HEK293T (cell line): ENCODE measurements at regions not wholly inside any gene's neighbourhood (a gene's known extent, or its start where the extent isn't known, plus 50 kb on each side); places are given as distances from the start of the nearest gene placed in this dataset.
"Not testable (repeated sequence)": the region's sequence is repeated elsewhere in the genome, so short reads cannot be mapped to it uniquely, and the experiment has no call there.

Experiments used
- CTCF ChIA-PET: fragments of 350-600 bp; formaldehyde crosslinking; extraction: SDS; loops from one replicate; lab custom pipeline; 2021; ENCODE audit warnings: antibody characterized with exemption, inconsistent platforms; lab: Yijun Ruan, JAX
- POLR2A ChIA-PET: fragments of 350-600 bp; formaldehyde crosslinking; extraction: SDS; loops from one replicate; lab custom pipeline; 2020; ENCODE audit warnings: antibody characterized with exemption, inconsistent platforms; lab: Yijun Ruan, JAX
- DNase-seq: peaks from one replicate; pipeline ENCODE4 v3.0.0; 2012; ENCODE audit warnings: mixed read lengths; ENCODE audit errors: extremely low spot score
- ARNT ChIP-seq: fragments of 450-650 bp; IDR thresholded peaks from 2 replicates; pipeline ENCODE4 v1.6.1; 2017; ENCODE audit warnings: mild to moderate bottlenecking
- BHLHE40 ChIP-seq: fragments of 450-650 bp; IDR thresholded peaks from 2 replicates; pipeline ENCODE4 v1.6.1; 2016; ENCODE audit warnings: mild to moderate bottlenecking, moderate library complexity, borderline replicate concordance
- CTBP1 ChIP-seq: fragments of 450-650 bp; IDR thresholded peaks from 2 replicates; pipeline ENCODE4 v1.6.1; 2016; ENCODE audit warnings: borderline replicate concordance
- ELF4 ChIP-seq: fragments of 450-650 bp; IDR thresholded peaks from 2 replicates; pipeline ENCODE4 v1.6.1; 2017; ENCODE audit warnings: antibody characterized with exemption
- FOXA1 ChIP-seq: fragments of 450-650 bp; IDR thresholded peaks from 2 replicates; pipeline ENCODE4 v1.6.1; 2016; ENCODE audit warnings: mild to moderate bottlenecking
- FOXK2 ChIP-seq: fragments of 450-650 bp; IDR thresholded peaks from 2 replicates; pipeline ENCODE4 v1.6.1; 2016; ENCODE audit warnings: mild to moderate bottlenecking
- FOXM1 ChIP-seq: fragments of 450-650 bp; IDR thresholded peaks from 2 replicates; pipeline ENCODE4 v1.6.1; 2017; ENCODE audit warnings: mild to moderate bottlenecking, borderline replicate concordance
- HDGF ChIP-seq: fragments of 450-650 bp; IDR thresholded peaks from 2 replicates; pipeline ENCODE4 v1.6.1; 2017; ENCODE audit warnings: antibody characterized with exemption, borderline replicate concordance
- L3MBTL2 ChIP-seq: fragments of 450-650 bp; conservative IDR thresholded peaks from 2 replicates; pipeline ENCODE4 v1.6.1; 2016; ENCODE audit warnings: mild to moderate bottlenecking
- LEF1 ChIP-seq: fragments of 450-650 bp; IDR thresholded peaks from 2 replicates; pipeline ENCODE4 v1.6.1; 2017; ENCODE audit warnings: mild to moderate bottlenecking, borderline replicate concordance
- NFRKB ChIP-seq: fragments of 450-650 bp; IDR thresholded peaks from 2 replicates; pipeline ENCODE4 v1.6.1; 2016; ENCODE audit warnings: mild to moderate bottlenecking, moderate library complexity
- SP1 ChIP-seq: fragments of 450-650 bp; IDR thresholded peaks from 2 replicates; pipeline ENCODE4 v1.6.1; 2017
- SUZ12 ChIP-seq: fragments of 450-650 bp; IDR thresholded peaks from 2 replicates; pipeline ENCODE4 v1.6.1; 2016; ENCODE audit warnings: mild to moderate bottlenecking
- TARDBP ChIP-seq: fragments of 450-650 bp; IDR thresholded peaks from 2 replicates; pipeline ENCODE4 v1.6.1; 2016
- ZNF384 ChIP-seq: fragments of 450-650 bp; IDR thresholded peaks from 2 replicates; pipeline ENCODE4 v1.6.1; 2016
- TF ChIP-seq, protein P1 (sequence below): fragments of 450-650 bp; IDR thresholded peaks from 2 replicates; pipeline ENCODE4 v1.6.1; 2016

DNA sequence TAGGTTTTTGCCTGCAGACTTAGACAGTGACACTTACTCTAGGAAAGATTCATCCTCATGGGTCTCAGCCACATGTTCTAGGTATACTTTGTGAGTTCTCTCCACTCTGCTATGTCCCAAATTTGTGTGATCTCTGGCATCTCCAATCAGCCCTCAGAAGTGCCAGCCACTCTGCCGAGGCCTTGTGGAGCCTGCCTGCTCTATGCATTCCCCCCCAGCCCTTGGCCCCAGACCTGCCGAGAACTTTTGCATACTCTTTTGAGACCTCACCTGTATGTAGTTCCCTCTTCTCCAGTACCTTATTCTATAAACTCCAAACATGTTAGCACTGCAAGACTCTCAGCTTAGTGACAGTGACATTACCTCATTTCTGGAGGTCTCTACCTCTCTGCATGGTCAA, 2170.5 kb upstream of the DEFB115 start:
- ChIA-PET CTCF (no interaction called here), POLR2A (no interaction called here)
- no peak for TF ChIP-seq CTBP1
- no peak for TF ChIP-seq FOXA1
- TF ChIP-seq L3MBTL2, result no peak
- TF ChIP-seq, protein P1, sequence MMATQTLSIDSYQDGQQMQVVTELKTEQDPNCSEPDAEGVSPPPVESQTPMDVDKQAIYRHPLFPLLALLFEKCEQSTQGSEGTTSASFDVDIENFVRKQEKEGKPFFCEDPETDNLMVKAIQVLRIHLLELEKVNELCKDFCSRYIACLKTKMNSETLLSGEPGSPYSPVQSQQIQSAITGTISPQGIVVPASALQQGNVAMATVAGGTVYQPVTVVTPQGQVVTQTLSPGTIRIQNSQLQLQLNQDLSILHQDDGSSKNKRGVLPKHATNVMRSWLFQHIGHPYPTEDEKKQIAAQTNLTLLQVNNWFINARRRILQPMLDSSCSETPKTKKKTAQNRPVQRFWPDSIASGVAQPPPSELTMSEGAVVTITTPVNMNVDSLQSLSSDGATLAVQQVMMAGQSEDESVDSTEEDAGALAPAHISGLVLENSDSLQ, result no peak
- no peak for TF ChIP-seq NFRKB
- TF ChIP-seq FOXM1, result no peak
- no peak for TF ChIP-seq ARNT
- no peak for TF ChIP-seq ZNF384
- TF ChIP-seq BHLHE40, result no peak
- no peak for TF ChIP-seq SP1
- no peak for TF ChIP-seq SUZ12
- TF ChIP-seq HDGF, result no peak
- TF ChIP-seq LEF1, result no peak
- no peak for TF ChIP-seq ELF4
- no peak for TF ChIP-seq FOXK2
- TF ChIP-seq TARDBP, result no peak
- no peak for DNase-seq

DNA sequence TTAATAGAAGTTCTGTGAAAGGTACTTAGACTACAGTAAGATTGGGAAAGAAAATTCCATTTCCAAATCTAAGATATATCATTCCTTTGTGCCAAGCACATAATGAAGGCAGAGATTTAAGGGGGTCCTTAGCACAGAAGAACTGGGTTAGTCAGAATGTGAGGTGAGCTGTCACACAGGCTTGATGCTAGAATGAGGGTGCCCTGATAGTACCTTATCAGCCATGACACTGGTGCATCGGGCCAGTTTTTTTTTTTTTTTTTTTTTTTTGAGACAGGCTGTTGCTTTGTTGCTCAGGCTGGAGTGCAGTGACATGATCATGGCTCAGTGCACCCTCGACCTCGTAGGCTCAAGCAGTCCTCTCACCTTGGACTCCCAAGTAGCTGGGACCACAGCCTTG, 2169.6 kb upstream of the DEFB115 start:
- CTCF ChIA-PET, DNase-seq, POLR2A ChIA-PET: not testable (repeated sequence)

DNA sequence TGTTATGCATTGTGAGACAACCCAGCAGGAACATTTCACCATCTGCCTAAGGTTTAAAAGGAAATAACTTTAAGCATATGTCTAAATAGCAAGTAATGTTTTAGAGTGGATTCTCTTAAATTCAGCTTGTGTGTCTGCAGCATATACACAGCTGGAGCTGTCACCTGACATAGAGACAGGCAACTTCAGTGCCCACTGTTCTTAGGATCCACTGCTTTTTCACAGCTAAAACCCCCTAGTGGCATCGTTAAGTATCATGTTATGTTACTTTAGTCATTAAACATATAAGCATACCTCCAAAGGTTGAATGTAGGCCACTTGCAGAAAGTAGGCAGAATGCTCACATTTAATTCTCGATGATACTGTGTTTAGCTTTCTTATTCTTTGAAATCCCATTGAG, 2169.0 kb upstream of the DEFB115 start:
- POLR2A ChIA-PET, CTCF ChIA-PET, DNase-seq: not testable (repeated sequence)

DNA sequence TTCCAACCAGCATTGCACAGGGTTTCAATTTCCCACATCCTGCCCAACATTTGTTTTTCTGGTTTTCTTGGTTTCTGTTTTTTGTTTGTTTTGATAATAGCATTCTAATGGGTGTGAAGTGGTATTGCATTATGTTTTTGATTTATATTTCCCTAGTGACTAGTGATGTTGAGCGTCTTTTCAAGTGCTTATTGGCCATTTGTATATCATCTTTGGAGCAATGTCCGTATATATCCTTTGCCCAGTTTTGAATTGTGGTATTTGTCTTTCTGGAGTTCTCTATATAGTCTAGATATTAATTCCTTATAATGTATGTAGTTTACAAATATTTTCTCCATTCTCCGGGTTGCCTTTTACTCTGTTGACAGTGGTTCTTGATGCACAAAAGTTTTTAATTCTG, 2168.1 kb upstream of the DEFB115 start:
- DNase-seq, CTCF ChIA-PET, POLR2A ChIA-PET: not testable (repeated sequence)

DNA sequence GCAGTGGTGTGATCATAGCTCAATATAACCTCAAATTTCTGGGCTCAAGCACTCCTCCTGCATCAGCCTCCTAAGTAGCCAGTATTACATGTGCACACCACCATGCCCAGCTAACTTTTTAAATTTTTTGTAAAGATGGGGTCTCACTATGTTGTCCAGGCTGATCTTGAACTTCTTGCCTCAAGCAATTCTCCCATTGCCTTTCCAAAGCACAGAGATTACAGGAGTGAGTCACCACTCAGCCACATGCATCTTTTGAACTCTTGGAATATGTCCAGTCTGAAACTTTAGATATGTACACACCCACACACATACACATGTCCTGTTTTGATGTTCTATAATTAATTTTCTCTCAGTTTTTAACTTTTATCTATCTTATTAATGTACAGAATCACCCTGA, 2163.5 kb upstream of the DEFB115 start:
- DNase-seq, POLR2A ChIA-PET, CTCF ChIA-PET: not testable (repeated sequence)

DNA sequence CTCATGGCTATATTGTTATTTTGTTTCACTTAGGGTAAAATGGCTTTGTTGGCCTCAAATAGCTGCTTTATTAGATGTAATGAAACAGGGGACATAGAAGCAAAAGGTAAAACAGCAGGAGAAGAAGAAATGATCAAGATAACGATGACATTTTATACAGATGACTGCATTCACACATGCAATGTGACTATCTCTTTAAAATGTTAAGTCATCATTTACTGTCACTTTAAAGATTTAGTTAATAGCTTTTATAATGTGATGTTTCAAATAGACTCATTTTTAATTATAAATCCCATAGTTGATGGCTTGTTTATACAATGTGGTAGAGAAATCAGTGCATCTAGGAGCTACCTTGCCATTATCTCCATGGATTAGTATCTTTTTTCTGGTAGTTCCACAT, 2160.8 kb upstream of the DEFB115 start:
- CTCF ChIA-PET, POLR2A ChIA-PET, DNase-seq: not testable (repeated sequence)

DNA sequence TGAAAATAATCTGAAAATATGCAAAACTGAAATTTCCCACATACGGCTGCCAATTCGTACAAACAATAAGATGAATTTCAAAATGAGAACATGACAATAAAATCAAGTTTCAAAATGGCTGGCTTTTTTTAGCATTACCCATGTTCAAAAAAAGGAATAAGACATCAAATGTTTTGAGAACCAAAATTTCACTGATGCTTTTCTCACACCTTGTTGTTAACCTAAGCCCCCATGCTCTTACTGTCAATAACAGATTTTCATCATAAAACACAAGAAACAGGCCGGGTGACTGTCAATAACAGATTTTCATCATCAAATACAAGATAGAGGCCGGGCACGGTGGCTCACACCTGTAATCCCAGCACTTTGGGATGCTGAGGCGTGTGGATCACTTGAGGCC, 2149.6 kb upstream of the DEFB115 start:
- CTCF ChIA-PET, DNase-seq, POLR2A ChIA-PET: not testable (repeated sequence)

DNA sequence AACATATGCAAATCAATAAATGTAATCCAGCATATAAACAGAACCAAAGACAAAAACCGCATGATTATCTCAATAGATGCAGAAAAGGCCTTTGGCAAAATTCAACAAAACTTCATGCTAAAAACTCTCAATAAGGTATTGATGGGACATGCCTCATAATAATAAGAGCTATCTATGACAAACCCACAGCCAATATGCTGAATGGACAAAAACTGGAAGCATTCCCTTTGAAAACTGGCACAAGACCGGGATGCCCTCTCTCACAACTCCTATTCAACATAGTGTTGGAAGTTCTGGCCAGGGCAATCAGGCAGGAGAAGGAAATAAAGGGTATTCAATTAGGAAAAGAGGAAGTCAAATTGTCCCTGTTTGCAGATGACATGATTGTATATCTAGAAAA, 2148.1 kb upstream of the DEFB115 start:
- CTCF ChIA-PET, POLR2A ChIA-PET, DNase-seq: not testable (repeated sequence)

DNA sequence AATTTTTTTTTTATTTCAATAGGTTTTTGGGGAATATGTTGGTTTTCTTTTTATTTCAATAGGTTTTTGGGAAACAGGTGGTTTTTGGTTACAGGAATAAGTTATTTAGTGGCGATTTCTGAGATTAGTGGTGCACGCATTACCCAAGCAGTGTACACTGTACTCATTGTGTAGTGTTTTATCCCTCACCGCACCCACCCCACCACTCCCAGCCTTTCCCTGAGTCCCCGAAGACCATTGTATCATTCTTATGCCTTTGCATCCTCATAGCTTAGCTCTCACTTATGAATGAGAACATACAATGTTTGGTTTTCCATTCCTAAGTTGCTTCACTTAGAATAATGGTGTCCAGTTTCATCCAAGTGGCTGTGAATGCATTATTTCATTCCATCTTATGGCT, 2142.4 kb upstream of the DEFB115 start:
- CTCF ChIA-PET, POLR2A ChIA-PET: not testable (repeated sequence)

DNA sequence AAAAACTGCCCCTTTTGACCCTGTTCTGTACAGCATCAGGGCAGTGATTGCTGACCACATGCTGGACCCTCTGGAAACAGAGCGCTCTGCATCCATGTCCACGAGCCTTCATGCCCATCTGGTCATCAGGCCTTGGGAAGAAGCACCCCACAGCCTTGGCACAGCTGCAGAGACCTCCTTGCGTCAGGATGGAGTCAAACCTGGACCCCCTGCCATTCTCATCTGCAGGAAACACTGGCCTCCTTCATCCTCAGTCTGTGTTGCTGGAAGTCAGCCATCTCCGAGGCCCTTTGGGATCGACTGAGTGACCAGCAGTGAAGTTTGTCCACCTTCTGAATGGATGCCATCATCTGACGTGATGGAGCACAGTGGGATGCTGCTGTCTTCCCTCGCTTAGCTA, 2138.3 kb upstream of the DEFB115 start:
- DNase-seq, result no peak
- ChIA-PET CTCF (no interaction called here), POLR2A (no interaction called here)
- TF ChIP-seq ARNT, result no peak
- TF ChIP-seq FOXK2, result no peak
- no peak for TF ChIP-seq CTBP1
- no peak for TF ChIP-seq ZNF384
- TF ChIP-seq, protein P1, result no peak
- no peak for TF ChIP-seq TARDBP
- no peak for TF ChIP-seq NFRKB
- TF ChIP-seq SUZ12, result no peak
- TF ChIP-seq HDGF, result no peak
- TF ChIP-seq ELF4, result no peak
- TF ChIP-seq SP1, result no peak
- TF ChIP-seq FOXM1, result no peak
- no peak for TF ChIP-seq FOXA1
- no peak for TF ChIP-seq BHLHE40
- no peak for TF ChIP-seq LEF1
- TF ChIP-seq L3MBTL2, result no peak

More for the DNA sequence above, 2142.4 kb upstream of the DEFB115 start:
- DNase-seq, result not testable (repeated sequence)

DNA sequence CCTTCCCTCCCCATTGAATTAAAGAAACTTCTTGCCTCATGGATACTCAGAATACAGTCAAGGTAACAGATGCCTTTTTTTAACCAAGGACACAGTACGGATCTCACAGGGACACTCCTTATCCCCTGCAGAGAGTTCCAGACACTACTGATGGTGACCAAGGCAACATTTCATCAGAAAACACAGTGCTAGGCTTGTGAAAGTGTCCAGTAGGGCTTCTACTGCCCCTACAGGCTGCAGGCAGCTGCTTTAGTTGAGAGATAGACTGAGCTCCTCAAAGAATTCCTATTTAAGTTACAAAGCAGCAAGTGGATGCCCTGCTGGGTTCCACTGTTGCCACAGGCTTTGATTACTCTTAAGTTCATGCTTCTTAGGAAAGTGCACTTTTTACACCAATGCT, 2137.8 kb upstream of the DEFB115 start:
- POLR2A ChIA-PET, CTCF ChIA-PET: not testable (repeated sequence)

DNA sequence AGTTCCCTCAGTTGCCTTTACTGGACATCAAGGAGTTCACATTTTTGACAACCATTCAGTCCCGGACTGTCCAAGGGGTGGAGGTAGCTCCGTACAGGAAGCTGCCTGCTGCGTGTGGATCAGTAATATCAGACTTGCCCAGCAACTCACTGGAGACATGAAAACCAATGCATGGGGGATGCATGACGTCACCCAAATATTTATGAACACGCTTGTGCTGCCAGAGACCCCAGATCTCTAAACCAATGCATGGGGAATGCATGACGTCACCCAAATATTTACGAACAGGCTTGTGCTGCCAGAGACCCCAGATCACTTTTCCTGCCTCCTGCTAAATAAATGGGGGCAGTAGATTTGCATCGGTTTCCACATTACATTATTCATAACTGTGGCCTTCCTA, 2137.4 kb upstream of the DEFB115 start:
- DNase-seq, POLR2A ChIA-PET, CTCF ChIA-PET: not testable (repeated sequence)

More for the DNA sequence above, 2137.8 kb upstream of the DEFB115 start:
- DNase-seq, result not testable (repeated sequence)

DNA sequence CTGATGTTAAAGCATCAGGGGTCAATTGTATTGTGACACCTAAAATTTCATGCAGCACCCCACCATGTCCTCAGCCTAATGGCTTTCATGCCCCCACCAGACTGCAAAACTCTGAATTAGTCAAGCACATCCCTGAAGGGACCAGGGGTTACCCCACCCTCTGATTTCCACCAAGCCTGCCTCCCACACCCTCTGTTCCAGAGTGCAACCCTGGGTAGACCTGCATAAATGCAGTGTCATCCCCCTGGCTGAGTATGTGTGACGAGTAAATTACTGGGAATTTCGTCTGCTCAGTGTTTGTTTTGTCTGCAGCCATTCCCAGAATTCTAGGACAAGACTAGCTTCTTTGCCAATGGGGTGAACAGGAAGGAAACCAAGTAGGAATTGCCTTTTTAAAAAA, 2136.9 kb upstream of the DEFB115 start:
- POLR2A ChIA-PET, DNase-seq, CTCF ChIA-PET: not testable (repeated sequence)

DNA sequence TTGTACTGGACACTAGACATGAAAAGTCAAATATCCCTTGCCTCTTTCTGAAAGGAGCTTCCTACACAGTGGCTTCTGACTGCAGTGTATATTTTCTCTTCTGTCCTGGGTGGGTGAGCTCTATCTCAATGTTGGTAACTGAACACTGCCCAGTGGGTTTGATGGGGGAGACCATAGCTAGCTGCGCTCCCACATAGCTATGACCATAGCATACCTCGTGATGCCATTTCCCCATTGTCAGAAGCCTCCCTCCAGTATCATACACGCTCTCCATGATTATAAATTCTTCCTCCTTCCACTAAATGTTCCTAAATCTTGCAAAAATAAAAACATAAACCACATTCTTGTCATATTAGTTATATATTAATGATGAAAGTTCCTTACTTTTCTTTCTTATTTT, 2134.7 kb upstream of the DEFB115 start:
- DNase-seq, POLR2A ChIA-PET: not testable (repeated sequence)
- CTCF ChIA-PET, result interaction anchor here (0.6 kb wide), 1 partner anchor 256 kb away, joined by 3 read pairs; no protein-coding TSS in a partner anchor
